COR-L47 (cell line): ENCODE measurements at regions not wholly inside any gene's neighbourhood (a gene's known extent, or its start where the extent isn't known, plus 50 kb on each side); places are given as distances from the start of the nearest gene placed in this dataset.
"Not testable (repeated sequence)": the region's sequence is repeated elsewhere in the genome, so short reads cannot be mapped to it uniquely, and the experiment has no call there.

Experiments
- DNase-seq: peaks from one replicate; lab custom pipeline; 2025; lab: John Stamatoyannopoulos, UW

DNA sequence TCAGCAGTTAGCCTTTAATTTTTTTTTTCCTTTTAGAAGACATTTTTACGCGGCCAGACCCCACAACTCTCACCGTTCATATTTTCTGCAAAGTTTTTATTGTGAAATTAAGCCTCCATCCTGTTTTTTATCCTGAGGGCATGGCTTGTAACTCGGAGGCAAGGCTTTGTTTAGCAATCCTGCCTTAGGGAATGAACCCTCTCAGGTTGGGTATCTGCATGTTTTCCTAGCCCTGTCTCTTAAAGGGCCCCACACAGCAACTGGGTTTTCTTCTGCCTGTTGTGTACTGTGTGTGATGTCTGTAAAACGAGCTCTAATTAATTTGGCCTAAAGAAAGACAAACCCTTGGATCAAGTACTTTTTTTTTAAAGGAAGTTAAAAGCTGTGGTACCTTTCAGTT, 130.2 kb upstream of the COBL start:
- DNase-seq, result no peak

DNA sequence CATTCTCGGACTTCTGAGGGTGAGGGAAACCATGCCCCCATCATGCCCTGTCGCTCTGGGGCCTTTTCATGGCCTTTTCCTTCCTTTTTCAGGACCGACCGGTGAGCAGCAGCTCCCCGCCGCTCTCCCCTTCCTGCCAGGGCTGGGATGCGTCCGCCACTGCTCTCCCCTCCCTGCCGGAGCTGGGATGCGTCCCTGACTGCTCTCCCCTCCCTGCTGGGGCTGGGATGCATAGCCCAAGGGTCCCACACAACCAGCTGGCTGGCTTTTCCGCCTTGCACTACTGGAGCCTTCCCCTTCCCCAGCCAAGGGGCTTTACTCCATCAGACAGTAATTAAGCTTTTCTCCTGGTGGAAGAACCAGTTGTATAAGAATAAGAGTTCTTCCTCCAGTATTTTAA, 129.7 kb upstream of the COBL start:
- DNase-seq, result no peak

DNA sequence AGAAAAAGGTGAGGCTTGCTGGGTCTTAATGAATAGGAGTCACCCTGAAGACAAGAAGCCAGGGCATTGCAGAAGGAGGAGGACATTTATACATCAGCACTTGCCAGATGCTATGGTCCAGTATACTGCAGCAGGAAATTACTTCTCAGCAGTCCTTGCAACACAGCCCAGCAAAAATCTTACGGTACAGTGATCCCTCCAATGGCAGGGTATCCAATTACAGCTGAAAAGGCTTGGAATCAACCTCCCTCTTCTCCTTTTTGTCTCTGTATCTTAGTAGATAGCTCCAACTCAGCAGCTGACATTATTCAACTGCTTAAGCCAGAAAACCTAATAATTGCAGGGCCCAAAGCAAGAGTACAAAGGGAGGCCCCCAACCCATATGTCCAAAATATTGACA, 128.3 kb upstream of the COBL start:
- no peak for DNase-seq

DNA sequence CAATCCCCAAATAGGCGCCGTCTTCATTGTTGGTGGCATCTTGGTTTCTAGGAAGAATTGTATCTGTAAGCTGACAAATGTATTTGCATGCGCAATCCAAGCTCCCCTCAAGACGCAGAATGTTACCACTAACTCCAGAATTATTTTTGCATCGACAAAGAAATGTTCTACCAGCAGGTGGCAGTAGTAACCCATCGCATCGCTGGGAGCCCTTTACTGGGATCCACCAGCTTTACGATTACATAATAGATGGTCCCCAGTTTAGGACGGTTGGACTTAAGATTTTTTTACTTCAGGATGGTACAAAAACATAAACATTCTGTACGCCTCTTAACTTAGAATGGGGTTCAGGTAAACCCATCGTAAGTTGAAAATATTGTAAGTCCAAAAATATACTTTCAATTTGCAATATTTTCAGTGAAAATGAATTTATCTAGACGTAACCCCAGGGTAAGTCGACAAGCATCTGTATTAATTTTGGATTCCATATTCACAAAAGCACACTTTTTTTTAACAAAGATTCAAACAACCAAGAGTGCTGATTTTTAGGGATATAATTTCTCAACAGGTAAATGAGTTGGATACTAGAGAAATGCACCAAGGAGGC, 114.0 kb upstream of the COBL start:
- peak; percentile 76 for DNase-seq

DNA sequence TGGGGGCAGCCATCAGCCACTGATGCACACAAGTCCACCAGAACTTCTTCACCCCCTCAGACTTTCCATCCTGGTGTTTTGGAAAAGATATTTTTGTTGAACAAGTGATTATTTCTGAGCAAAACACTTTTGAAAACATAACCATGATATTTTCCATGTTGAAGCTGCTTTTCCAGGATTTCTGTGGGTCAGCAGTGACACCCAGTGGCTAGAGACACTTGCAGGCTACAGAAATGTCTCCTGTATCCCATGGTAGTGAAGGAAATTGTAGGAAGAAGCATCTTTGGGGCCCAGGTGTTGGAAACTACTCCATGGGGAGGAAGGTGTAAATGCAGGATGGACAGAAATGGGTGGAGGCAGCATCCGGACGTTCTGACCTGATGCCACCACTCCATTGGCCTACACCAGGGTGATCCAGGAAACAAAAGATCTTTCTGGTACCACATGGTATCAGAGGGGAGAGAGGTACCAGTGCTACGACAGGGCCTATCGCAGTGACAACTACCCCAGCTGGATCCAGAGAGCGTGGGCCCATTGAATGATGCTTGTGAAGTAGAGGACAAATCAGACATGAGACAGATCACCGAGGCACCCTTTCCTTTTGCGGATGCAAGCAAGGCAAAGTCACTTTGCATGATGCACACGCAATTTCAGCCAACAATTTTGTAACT, 111.7 kb upstream of the COBL start:
- DNase-seq, result peak; percentile 27

DNA sequence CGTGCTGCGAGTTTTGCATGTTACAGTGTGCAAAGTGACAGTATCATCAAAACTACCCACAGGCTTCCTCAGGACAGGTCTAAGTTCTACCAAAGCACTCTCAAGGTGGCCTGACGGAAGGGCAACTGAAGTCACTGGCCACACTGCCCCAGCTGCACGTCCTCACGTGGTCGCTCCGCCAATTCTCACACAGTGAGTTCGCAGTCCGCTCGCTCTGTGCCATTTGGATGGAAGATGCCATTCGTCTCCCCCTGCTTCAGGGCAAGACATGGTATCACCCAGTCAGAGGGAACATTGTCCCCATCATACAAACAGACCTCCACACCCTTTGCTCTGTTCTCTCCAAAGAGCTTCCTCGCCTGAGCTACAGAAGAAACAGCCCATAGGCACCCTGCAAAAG, 109.6 kb upstream of the COBL start:
- DNase-seq, result no peak

DNA sequence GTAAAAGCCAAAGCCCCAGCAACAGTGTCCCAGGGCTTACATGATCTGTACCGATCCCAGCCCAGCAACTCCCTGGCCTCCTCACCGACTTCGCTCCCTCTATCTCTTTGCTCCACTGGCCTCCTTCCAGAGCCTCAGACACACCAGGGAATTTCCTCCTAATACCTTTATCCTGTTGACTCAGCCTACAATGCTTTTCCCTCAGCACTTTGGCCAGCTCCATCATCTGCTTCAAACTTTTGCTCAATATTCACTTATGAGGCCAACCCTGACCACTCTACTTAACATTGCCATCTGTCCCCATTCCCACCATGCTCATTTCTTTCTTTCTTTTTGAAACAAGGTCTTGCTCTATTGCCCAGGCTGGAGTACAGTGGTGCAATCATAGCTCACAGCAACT, 93.3 kb upstream of the COBL start:
- not testable (repeated sequence) for DNase-seq

DNA sequence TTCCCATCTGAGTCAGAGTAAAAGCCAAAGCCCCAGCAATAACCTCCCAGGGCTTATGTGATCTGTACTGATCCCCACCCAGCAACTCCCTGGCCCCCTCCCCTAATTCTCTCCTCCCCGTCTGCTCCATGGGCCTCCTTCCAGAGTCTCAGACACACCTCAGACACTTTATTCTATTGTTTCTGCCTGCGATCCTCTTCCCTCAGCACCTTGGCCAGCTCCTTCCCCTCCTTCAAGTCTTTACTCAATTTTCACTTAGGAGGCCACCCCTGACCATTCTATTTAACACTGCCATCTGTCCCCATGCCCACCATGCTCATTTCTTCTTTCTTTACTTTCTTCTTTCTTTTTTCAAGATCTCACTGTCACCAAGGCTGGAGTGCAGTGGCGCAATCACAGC, 81.0 kb upstream of the COBL start:
- DNase-seq, result not testable (repeated sequence)

DNA sequence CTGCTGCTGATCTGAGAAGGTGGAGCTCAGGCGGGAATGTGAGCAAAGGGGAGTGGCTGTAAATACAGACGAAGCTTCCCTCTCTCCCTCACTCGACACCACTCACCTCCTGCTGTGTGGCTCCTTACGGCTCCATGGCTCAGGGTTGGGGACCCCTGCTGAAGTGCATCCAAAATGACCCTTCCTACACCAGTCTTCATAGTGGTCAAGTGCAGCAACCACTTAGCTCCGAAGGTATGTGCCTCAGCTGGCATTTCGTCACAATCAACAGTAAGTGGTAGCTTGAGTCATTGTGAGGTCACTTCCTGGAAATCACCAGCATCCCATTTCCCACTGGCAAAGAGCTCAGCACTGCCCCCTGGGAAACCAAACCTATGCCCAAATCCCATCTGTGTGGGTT, 76.4 kb upstream of the COBL start:
- not testable (repeated sequence) for DNase-seq

DNA sequence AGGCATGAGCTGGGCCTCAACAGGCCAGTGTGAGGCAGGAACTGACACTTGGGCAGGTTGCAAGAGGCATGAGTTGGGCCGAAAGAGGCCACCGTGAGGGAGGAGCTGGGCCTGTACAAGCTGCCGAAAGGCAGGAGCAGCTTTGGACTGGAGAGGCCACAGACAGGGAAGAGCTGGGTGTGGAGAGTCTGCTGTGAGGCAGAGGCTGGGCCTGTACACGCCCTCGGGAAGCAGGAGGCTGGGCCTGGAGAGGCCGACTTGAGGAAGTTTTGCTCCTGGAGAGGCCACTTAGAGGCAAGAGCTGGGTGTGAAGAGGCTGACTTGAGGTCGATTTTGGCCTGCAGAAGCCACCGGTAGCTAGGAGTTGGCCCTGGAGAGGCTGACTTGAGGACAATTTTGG, 73.3 kb upstream of the COBL start:
- DNase-seq, result not testable (repeated sequence)

DNA sequence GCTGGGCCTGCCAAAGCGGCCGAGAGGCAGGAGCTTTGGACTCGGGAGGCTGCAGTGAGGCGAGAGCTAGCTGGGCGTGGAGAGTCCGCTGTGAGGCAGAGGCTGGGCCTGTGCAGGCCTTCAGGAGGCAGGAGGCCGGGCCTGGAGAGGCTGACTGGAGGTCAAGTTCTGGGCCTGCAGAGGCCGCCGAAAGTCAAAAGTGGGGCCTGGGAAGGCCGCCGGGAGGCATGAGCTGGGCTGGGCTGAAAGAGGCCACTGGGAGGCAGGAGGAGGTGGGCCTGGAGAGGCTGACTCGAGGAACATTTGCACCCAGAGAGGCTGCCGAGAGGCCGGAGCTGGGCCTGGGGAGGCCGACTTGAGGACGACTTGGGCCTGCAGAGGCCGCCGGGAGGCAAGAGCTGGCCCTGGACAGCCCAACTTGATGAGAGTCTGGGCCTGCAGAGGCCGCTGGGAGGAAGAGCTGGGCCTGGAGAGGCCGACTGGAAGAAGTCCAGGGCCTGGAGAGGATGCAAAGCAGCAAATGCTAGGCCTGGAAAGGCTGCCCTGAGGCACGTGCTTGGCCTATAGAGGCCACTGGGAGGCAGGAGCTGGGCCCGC, 72.7 kb upstream of the COBL start:
- not testable (repeated sequence) for DNase-seq

DNA sequence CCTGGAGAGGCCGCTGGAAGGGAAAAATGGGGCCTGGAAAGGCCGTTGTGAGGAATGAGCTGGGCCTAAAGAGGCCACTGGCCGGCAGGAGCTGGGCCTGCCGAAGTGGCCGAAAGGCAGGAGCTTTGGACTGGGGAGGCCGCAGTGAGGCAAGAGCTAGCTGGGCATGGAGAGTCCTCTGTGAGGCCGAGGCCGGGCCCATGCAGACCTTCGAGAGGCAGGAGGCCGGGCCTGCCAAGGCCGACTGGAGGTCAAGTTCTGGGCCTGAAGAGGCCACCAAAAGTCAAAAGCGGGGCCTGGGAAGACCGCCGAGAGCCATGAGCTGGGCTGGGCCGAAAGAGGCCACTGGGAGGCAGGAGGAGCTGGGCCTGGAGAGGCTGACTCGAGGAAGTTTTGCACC, 71.6 kb upstream of the COBL start:
- not testable (repeated sequence) for DNase-seq

DNA sequence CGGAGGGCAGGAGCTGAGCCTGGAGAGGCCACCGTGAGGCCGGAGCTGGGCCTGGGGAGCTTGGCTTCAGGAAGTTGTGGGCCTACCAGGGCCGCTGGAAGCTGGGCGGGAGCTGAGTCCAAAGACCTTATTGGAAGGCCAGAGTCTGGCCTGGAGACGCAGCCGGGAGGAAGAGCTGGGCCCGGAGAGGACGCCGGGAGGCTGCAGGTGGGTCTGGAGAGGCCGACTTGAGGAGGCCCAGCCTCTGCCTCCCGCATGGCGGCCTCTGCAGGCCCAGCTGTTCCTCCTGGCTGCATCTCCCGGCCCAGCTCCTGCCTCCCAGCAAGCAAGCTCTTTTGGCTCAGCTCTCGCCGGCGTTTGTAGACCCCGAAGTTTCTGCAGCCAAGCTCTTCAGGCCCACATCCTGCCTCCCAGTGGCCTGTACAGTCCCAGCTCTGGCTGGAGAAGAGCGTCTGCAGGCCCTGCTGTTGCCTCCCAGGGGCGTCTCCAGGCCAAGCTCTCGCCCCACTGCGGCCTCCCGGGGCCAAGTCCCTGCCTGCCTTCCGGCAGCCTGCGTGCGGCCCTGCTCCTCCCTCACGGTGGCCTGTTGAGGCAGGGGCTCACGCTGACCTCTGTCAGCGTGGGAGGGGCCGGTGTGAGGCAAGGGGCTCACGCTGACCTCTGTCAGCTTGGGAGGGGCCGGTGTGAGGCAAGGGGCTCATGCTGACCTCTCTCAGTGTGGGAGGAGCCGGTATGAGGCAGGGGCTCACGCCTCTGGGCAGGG, 70.4 kb upstream of the COBL start:
- DNase-seq, result not testable (repeated sequence)

DNA sequence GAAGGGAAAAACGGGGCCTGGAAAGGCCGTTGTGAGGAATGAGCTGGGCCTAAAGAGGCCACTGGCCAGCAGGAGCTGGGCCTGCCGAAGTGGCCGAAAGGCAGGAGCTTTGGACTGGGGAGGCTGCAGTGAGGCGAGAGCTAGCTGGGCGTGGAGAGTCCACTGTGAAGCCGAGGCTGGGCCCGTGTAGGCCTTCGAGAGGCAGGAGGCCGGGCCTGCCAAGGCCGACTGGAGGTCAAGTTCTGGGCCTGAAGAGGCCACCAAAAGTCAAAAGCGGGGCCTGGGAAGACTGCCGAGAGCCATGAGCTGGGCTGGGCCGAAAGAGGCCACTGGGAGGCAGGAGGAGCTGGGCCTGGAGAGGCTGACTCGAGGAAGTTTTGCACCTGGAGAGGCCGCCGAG, 69.6 kb upstream of the COBL start:
- not testable (repeated sequence) for DNase-seq

DNA sequence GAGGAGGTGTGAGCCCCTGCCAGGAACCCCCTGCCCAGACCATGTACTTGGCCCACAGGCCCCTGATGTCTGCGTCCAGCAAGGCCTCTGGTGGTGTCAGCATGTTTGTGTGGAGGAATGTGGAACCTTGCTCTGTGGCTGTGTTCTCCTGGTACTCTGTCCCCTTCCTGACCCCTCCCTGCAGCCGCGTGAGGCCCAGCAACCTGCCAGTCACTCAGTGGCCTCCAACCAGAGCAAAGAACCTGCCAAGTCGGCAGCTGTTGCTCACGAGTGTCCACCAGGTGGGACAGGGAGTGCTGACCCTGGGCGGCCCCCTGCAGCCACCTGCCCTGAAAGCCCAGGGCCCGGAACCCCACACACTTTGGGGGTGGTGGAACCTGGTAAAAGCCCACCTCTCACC, 65.6 kb upstream of the COBL start:
- not testable (repeated sequence) for DNase-seq

DNA sequence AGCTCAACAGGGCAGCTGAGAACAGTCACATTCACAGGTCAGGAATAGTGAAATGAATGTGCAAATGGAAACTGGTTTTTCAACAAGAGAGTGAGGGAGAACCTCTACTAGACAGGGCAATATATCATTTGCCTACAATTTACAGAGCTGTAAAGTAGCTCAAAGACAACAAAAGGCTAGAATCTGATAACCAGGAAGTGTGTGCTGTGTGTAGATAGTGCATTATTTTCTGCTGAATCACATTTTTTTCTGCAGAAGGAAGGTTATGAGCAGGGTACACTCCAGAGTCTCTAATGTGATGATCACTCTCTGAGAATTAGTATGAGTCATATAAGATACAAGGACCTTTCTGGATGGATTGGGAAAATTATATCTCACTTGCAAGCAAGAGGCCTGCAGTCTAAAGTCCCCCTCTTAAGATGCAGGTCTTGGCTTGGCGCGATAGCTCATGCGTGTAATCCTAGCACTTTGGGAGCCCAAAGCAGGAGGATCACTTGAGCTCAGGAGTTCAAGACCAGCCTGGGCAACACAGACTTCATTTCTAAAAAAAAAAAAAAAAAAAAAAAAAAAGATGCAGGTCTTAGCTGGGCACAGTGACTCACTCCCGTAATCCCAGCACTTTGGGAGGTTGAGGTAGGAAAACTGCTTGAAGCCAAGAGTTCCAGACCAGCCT, 59.9 kb upstream of the COBL start:
- no peak for DNase-seq

DNA sequence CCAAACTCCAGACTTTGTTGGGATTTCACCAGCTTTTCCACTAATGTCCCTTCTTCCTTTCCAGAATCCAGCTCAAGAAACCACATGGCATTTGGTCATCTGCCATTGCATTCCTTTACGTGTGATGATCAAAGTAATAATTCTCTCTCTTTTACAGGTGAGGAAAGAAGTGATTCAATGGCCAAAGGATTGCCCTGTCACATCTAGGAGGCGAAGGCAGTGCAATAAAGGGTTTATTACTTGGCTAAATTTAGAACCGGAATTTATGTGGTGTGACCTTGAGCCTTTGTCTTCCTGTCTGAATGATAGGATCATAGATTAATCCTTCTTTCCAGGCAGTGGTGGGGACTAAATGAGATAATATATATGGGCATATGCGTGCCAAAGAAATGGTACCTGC, 58.3 kb upstream of the COBL start:
- no peak for DNase-seq

DNA sequence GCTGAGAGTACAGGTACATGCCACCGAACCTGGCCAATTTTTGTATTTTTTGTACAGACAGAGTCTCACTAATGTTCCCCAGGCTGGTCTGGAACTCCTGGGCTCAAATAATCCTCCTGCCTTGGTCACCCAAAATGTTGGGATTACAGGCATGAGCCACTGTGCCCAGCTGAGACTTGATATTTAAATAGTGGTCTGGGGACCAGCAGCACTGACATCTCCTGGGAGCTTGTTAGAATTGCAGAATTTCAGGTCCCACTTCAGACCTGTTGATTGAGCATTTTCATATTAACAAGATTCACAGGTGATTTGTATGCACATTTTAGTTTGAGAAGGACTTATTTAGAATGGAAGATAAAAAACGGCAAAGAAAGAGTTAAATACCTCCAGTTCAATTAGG, 57.0 kb upstream of the COBL start:
- DNase-seq, result not testable (repeated sequence)

DNA sequence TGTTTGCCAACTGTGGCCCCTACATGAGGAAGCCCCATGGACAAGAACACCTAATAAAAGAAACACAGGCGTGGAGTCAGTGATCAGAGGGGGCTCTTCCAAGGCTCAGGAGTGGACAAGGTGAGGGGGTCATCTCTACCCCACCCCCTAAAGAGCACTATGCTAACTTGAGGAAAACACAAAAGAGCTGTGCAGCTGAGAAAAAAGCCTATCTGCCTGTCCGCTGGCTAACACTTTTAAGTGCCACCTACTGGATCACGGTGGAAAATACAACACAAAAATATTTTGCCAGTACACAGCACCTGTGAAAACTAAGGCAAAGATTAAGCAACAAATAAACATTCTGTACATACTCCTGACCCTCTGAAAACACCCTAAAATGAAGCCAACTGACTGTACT, 53.1 kb upstream of the COBL start:
- DNase-seq, result peak; percentile 14

DNA sequence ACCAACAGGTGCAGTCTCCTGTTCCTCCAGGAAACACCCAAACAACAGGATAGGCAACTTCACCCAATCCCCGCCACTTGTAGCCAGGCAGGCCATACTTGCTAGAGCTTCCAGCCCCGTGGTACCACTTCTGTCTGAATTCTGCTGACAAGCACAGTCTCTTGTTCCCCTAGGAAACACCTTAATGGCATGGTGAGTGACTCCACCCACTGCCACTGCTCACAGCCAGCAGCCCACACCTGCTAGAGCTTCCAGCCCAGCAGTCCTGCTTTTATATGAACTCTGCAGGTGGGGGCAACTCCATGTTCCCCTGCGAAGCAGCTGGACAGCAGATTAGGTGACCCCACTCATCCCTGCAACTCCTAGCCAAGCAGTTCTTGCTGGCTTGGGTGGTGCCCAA, 52.6 kb upstream of the COBL start:
- DNase-seq, result peak; percentile 12

DNA sequence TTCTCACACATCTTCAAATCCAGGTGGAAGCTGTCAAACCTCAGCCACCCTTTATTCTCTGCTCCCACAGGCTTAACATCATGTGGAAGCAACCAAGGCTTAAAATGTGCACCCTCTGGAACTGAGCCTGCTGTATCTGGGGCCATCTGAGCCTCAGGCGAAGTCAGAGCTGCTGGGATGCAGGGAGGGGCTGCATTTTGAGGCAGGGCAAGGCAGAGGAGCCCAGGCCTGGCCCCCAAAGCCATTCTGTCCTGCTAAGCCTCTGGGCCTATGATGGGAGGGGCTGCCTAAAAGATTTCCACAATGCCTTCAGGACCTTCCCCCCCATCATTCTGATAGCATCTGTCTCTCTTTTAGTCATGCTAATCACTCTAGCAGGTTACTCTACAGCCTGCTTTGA, 51.7 kb upstream of the COBL start:
- DNase-seq, result no peak

DNA sequence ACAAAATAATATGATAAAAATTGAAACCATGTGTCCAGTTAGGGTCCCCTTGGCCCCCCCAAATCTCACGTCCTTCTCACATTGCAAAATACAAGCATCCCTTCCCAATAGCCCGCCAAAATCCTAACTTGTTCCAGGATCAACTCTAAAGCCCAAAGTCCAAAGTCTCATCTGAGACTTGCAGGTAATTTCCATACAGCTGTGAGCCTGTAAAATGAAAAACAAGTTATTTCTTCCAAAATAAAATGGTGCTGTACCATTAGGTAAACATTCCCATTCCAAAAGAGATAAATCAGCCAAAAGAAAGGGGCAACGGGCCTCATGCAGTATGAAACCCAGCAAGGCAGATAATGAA, 51.0 kb upstream of the COBL start:
- no peak for DNase-seq
